HG02884 (cell line): ENCODE measurements at regions not wholly inside any gene's neighbourhood (a gene's known extent, or its start where the extent isn't known, plus 50 kb on each side); places are given as distances from the start of the nearest gene placed in this dataset.
"Not testable (repeated sequence)": the region's sequence is repeated elsewhere in the genome, so short reads cannot be mapped to it uniquely, and the experiment has no call there.

ENCODE experiments used
- ATAC-seq: cut with Tn5 transposase; IDR thresholded peaks from one replicate; pipeline ENCODE4 v1.9.1; 2021; ENCODE audit warnings: mild to moderate bottlenecking, moderate library complexity; ENCODE audit not compliant: unreplicated experiment

- ATAC-seq: no peak
Measured at GRCh38 chr12:78489990-78490389, 374.6 kb upstream of the SYT1 start.

GRCh38 chr12:78490861-78491260, 373.7 kb upstream of the SYT1 start:
- no peak for ATAC-seq

GRCh38 chr12:78494911-78495310, 369.7 kb upstream of the SYT1 start:
- no peak for ATAC-seq

- no peak for ATAC-seq
Measured at GRCh38 chr12:78501825-78502224, 362.7 kb upstream of the SYT1 start.

- no peak for ATAC-seq
Measured at GRCh38 chr12:78519422-78519821, 345.2 kb upstream of the SYT1 start.

- ATAC-seq: no peak
Measured at GRCh38 chr12:78530100-78530765, 334.3 kb upstream of the SYT1 start.

- no peak for ATAC-seq
Measured at GRCh38 chr12:78531831-78532458, 332.6 kb upstream of the SYT1 start.

GRCh38 chr12:78534311-78534710, 330.3 kb upstream of the SYT1 start:
- ATAC-seq: no peak

- ATAC-seq: no peak
Measured at GRCh38 chr12:78540606-78541336, 323.8 kb upstream of the SYT1 start.

GRCh38 chr12:78550831-78551230, 313.7 kb upstream of the SYT1 start:
- ATAC-seq: no peak

- ATAC-seq: no peak
Measured at GRCh38 chr12:78555802-78556201, 308.8 kb upstream of the SYT1 start.

GRCh38 chr12:78556651-78557050, 307.9 kb upstream of the SYT1 start:
- ATAC-seq: no peak

GRCh38 chr12:78559416-78559815, 305.2 kb upstream of the SYT1 start:
- ATAC-seq: no peak

GRCh38 chr12:78559886-78560285, 304.7 kb upstream of the SYT1 start:
- no peak for ATAC-seq

GRCh38 chr12:78560633-78561032, 303.9 kb upstream of the SYT1 start:
- ATAC-seq: no peak

- no peak for ATAC-seq
Measured at GRCh38 chr12:78562368-78563205, 302.0 kb upstream of the SYT1 start.

- no peak for ATAC-seq
Measured at GRCh38 chr12:78563826-78564225, 300.7 kb upstream of the SYT1 start.

- no peak for ATAC-seq
Measured at GRCh38 chr12:78566456-78566855, 298.1 kb upstream of the SYT1 start.

- no peak for ATAC-seq
Measured at GRCh38 chr12:78568321-78569020, 296.1 kb upstream of the SYT1 start.

- ATAC-seq: no peak
Measured at GRCh38 chr12:78571953-78572352, 292.6 kb upstream of the SYT1 start.

- ATAC-seq: not testable (repeated sequence)
Measured at GRCh38 chr12:78575208-78575607, 289.4 kb upstream of the SYT1 start.
